GM20000 (cell line): ENCODE measurements at regions not wholly inside any gene's neighbourhood (a gene's known extent, or its start where the extent isn't known, plus 50 kb on each side); places are given as distances from the start of the nearest gene placed in this dataset.
"Not testable (repeated sequence)": the region's sequence is repeated elsewhere in the genome, so short reads cannot be mapped to it uniquely, and the experiment has no call there.

Experiments used
- DNase-seq: peaks from one replicate; pipeline ENCODE4 v3.0.0; 2012; ENCODE audit warnings: low spot score
- TF ChIP-seq, protein P1 (sequence below): IDR thresholded peaks from 2 replicates; pipeline ENCODE4 v1.5.1; 2012; ENCODE audit warnings: mild to moderate bottlenecking, control low read depth; ENCODE audit errors: extremely low read depth, missing control alignments

- TF ChIP-seq, protein P1, sequence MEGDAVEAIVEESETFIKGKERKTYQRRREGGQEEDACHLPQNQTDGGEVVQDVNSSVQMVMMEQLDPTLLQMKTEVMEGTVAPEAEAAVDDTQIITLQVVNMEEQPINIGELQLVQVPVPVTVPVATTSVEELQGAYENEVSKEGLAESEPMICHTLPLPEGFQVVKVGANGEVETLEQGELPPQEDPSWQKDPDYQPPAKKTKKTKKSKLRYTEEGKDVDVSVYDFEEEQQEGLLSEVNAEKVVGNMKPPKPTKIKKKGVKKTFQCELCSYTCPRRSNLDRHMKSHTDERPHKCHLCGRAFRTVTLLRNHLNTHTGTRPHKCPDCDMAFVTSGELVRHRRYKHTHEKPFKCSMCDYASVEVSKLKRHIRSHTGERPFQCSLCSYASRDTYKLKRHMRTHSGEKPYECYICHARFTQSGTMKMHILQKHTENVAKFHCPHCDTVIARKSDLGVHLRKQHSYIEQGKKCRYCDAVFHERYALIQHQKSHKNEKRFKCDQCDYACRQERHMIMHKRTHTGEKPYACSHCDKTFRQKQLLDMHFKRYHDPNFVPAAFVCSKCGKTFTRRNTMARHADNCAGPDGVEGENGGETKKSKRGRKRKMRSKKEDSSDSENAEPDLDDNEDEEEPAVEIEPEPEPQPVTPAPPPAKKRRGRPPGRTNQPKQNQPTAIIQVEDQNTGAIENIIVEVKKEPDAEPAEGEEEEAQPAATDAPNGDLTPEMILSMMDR, result no peak
- DNase-seq, result no peak
Observed at GRCh38 chr17:63294776-63295175, 151.3 kb downstream of the CYB561 start.

- DNase-seq, result no peak
- TF ChIP-seq, protein P1, result no peak
Observed at GRCh38 chr17:63295288-63295687, 150.8 kb downstream of the CYB561 start.

DNA sequence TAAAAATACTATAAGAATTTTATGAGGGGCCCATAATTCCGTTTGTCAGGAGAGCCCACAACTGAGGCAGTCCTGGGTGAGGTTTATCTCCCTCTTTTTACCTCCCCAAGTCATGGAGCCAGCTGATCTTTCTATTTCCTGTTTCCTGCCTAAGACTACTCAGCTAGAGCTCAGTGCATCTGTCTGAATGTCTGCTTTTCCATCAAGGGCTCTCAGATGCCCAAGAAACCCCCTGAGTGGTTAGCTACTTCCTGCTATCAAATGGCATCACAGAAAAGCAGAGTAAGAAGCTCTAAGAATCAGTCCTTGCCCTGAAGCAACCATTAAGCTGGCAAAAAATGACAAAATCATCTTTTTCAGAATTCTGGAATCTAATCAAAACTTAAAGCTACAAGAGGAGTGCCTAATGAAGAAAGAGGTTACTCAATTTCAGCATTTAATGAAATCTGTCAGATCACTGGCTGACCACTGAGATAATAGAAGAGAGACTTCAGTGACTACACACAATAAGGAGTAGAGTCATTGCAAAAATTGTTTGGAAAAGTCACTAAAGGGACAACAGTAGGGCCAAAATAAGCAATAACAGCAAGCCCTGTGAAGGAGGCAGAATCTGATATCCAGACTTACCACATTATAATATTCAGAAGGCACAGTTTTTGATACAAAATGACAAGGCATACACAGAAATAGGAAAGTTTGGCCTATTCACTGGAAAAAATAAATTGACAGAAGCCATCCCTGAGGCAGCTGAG is 150.1 kb downstream of the CYB561 start:
- DNase-seq, result no peak
- TF ChIP-seq, protein P1, result no peak

DNA sequence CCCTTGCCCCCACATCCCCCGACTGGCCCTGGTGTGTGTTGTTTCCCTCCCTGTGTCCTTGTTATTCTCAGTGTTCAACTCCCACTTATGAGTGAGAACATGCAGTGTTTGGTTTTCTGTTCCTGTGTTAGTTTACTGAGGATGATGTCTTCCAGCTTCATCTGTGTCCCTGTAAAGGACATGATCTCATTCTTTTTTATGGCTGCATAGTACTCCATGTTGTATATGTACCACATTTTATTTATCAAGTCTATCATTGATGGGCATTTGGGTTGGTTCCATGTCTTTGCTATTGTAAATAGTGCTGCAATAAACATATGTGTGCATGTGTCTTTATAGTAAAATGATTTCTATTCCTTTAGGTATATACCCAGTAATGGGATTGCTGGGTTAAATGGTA is 147.2 kb downstream of the CYB561 start:
- not testable (repeated sequence) for DNase-seq

DNA sequence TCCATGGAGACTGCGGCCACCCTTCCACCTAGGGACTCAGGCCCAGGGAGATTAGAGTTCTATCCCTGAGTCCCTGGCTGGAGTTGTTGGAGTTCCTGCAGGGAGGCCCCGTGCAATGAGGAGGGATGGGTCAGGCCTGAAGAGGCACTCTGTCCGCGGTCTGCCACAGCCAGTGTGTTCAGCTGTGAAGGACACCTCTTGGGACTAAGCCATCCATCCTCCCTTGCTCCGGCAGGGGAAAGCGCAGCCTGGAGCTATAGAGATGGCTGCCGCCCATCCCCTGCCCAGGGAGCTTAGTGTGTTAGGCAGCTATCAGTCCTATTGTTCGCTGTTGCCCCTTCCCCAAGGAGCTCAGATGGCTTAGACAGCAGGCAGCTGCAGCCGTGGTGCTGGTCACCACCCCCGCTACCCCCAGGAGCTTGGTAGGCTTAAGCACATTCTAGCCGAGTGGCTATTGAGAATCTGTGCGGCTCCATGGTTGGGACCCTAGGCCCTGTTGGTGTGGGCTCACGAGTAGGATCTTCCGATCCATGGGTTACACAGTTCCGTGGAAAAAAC is 141.3 kb downstream of the CYB561 start:
- no peak for DNase-seq
- TF ChIP-seq, protein P1, result no peak

DNA sequence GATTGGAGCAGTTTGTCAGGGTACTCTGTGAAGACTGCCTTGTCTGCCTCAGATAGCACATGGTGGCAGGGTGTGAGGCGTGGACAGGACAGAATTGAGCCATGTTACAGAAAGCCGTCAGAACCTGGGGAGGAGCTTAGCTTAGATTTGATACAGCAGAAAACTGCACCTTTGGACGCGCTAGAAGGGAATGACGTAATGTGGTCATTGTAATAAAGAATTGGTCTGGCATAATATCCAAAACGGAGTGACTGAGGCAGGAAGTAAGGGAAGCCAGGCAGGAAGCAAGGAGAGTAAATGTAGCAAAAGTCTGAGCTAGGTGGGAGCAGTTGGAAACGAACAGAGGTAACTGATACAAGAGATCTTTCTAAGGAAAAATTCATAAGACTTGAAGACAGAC is 140.2 kb downstream of the CYB561 start:
- DNase-seq, result no peak
- TF ChIP-seq, protein P1, result no peak

- DNase-seq, result no peak
- TF ChIP-seq, protein P1, result no peak
Observed at GRCh38 chr17:63306855-63307254, 139.3 kb downstream of the CYB561 start.

GRCh38 chr17:63308272-63308671 is 137.8 kb downstream of the CYB561 start:
- no peak for DNase-seq
- TF ChIP-seq, protein P1, result no peak
